Testis (tissue), 2 donors: ENCODE measurements at regions not wholly inside any gene's neighbourhood (a gene's known extent, or its start where the extent isn't known, plus 50 kb on each side); places are given as distances from the start of the nearest gene placed in this dataset.
"Not testable (repeated sequence)": the region's sequence is repeated elsewhere in the genome, so short reads cannot be mapped to it uniquely, and the experiment has no call there.

Experiments
- DNase-seq: peaks from one replicate; pipeline ENCODE4 v3.0.0-alpha.2; 2019
- H3K27ac ChIP-seq, 2 donors: fragments of 200-600 bp; sonication (generic); one replicate each; pipeline ENCODE4 v1.5.1; 2019
- H3K27me3 ChIP-seq: fragments of 200-600 bp; sonication (generic); one replicate; pipeline ENCODE4 v1.5.1; 2019
- H3K36me3 ChIP-seq: fragments of 200-600 bp; sonication (generic); one replicate; pipeline ENCODE4 v1.5.1; 2017; ENCODE audit warnings: low read depth; ENCODE audit errors: missing control alignments
- H3K4me1 ChIP-seq: fragments of 200-600 bp; sonication (generic); one replicate; pipeline ENCODE4 v1.5.1; 2019
- H3K4me3 ChIP-seq, 2 donors: fragments of 200-600 bp; sonication (generic); one replicate each; pipeline ENCODE4 v1.5.1; 2017 to 2019
- H3K9me3 ChIP-seq: fragments of 200-600 bp; sonication (generic); one replicate; pipeline ENCODE4 v1.5.1; 2017
- POLR2A ChIP-seq: fragments of 450-650 bp; IDR thresholded peaks from one replicate; pipeline ENCODE4 v1.6.1; 2017; ENCODE audit warnings: antibody characterized with exemption, mild to moderate bottlenecking, moderate library complexity
- WGBS, 2 donors: methylation state at CpG; one replicate each; pipeline ENCODE4 v1.1.5; 2018; 5-methylcytosine and 5-hydroxymethylcytosine counted together
- intact Hi-C: fragments of 100-400 bp; cut with DNase I; formaldehyde crosslinking; loops from one replicate; pipeline ENCODE4 v1.15.1; 2023; ENCODE audit warnings: low total_unique reads
- TF ChIP-seq, protein P1 (sequence below), 3 experiments: fragments of 450-650 bp in 2 of 3; fragments of 200-600 bp in 1 of 3; sonication (generic) in 1 of 3; IDR thresholded peaks; one replicate each; pipeline ENCODE4 v1.5.1; 2016 to 2019; ENCODE audit warnings: antibody characterized with exemption in 3 of 3, mild to moderate bottlenecking in 2 of 3, moderate library complexity in 1 of 3

DNA sequence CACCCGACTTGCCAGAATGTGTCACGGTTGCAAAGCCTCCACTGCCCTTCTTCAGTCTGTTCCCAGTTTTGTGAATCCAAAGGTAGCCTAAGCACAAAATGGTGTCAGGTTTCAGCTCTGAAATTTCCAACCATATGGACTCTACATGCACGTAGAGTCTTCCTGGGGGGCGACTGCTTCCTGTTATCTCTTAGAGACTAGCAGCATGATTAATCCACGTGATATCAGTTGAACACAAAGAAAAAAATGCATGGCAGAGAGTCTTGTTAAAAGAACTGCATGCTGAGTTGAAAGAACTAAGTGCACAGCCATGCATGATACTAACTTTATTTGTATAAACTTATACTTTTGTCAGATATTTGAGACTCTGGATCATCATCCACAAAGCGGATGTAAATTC, 404.4 kb downstream of the SOCS6 start:
- no peaks in the 10 kb centered on the region for H3K4me1 ChIP-seq
- H3K27ac ChIP-seq, result no peak overlapping the region
- intact Hi-C loops, result no loop called here
- H3K9me3 ChIP-seq, result no peaks in the 10 kb centered on the region
- H3K4me3 ChIP-seq, result no peak overlapping the region
- 52 to 57% methylated on average over 6 of the region's 6 CpGs for WGBS, 2 donors
- no peaks in the 10 kb centered on the region for H3K27me3 ChIP-seq
- TF ChIP-seq POLR2A, result no peak
- TF ChIP-seq, protein P1, sequence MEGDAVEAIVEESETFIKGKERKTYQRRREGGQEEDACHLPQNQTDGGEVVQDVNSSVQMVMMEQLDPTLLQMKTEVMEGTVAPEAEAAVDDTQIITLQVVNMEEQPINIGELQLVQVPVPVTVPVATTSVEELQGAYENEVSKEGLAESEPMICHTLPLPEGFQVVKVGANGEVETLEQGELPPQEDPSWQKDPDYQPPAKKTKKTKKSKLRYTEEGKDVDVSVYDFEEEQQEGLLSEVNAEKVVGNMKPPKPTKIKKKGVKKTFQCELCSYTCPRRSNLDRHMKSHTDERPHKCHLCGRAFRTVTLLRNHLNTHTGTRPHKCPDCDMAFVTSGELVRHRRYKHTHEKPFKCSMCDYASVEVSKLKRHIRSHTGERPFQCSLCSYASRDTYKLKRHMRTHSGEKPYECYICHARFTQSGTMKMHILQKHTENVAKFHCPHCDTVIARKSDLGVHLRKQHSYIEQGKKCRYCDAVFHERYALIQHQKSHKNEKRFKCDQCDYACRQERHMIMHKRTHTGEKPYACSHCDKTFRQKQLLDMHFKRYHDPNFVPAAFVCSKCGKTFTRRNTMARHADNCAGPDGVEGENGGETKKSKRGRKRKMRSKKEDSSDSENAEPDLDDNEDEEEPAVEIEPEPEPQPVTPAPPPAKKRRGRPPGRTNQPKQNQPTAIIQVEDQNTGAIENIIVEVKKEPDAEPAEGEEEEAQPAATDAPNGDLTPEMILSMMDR (IDR thresholded peaks at IDR 0.05), result no peak
- H3K36me3 ChIP-seq, result no peaks in the 10 kb centered on the region
- no peak for DNase-seq

DNA sequence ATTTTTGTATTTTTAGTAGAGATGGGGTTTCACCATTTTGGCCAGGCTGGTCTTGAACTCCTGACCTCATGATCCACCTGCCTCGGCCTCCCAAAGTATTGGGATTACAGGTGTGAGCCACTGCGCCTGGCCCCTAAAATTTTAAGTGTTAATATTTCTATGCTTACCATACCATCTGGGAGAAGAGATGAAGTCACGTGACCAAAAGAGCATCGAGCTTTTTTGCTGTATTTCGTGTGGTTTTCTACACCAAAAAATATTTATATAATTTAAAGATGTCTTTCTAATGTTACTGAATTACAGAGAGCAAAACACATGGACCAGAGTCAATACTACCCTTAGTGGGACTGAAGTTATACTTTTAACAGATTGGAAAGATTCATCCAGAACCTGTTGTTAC, 400.9 kb downstream of the SOCS6 start:
- H3K27me3 ChIP-seq, intact Hi-C loops, DNase-seq, H3K9me3 ChIP-seq, H3K4me1 ChIP-seq, H3K36me3 ChIP-seq, H3K27ac ChIP-seq, H3K4me3 ChIP-seq: not testable (repeated sequence)
- 80 to 91% methylated on average over 5 of the region's 5 CpGs for WGBS, 2 donors

DNA sequence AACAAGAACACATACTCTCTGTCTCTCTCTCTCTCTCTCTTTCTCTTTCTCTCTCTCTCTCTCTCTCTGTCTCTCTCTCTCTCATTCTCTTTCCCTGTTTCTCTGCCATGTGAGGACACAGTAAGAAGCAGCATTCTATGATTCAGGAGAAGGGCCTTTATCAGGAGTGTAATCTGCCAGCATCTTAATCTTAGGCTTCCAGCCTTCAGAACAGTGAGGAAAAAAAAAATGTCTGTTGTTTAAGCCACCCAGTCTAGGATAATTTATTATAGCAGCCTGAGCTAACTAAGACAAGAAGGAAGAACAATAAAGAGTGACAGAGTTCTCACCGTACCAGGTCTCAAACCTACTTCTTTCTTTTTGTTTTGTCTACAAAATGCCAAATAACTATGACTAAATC, 399.4 kb downstream of the SOCS6 start:
- DNase-seq, result no peak
- Histone ChIP-seq H3K36me3 (no peaks in the 10 kb centered on the region), H3K27ac (no peak overlapping the region), H3K4me1 (no peaks in the 10 kb centered on the region), H3K27me3 (no peaks in the 10 kb centered on the region), H3K9me3 (no peaks in the 10 kb centered on the region), H3K4me3 (no peak overlapping the region)
- intact Hi-C loops, result no loop called here
- 38 to 46% methylated on average over 1 of the region's 1 CpG for WGBS, 2 donors
- no peak for TF ChIP-seq POLR2A
- TF ChIP-seq, protein P1 (IDR thresholded peaks at IDR 0.05), result no peak

DNA sequence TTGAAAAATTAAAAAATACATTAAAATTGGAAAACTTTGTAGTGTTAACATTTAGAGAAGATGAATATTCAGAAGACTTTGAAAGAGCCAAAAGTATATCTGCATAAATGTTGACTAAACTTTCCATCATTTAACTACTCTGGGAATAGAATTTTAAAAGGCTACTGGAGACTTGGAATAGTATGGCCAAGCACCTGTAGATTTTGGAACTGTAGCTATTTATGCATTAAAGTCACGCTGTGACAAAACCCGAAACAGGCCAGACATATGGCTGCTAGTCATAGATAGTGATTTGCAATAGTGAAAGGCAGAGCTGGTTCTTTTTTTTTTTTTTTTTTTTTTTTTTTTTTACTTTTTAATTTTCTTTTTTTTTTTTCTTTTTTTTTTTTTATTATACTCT, 396.0 kb downstream of the SOCS6 start:
- H3K4me1 ChIP-seq, result no peaks in the 10 kb centered on the region
- no peaks in the 10 kb centered on the region for H3K9me3 ChIP-seq
- intact Hi-C loops, result no loop called here
- no peak overlapping the region for H3K4me3 ChIP-seq
- WGBS, 2 donors, result 91 to 99% methylated on average over 2 of the region's 2 CpGs
- no peaks in the 10 kb centered on the region for H3K36me3 ChIP-seq
- DNase-seq, result no peak
- no peak for TF ChIP-seq POLR2A
- TF ChIP-seq, protein P1 (IDR thresholded peaks at IDR 0.05), result no peak
- H3K27me3 ChIP-seq, result no peaks in the 10 kb centered on the region
- H3K27ac ChIP-seq, result no peak overlapping the region

DNA sequence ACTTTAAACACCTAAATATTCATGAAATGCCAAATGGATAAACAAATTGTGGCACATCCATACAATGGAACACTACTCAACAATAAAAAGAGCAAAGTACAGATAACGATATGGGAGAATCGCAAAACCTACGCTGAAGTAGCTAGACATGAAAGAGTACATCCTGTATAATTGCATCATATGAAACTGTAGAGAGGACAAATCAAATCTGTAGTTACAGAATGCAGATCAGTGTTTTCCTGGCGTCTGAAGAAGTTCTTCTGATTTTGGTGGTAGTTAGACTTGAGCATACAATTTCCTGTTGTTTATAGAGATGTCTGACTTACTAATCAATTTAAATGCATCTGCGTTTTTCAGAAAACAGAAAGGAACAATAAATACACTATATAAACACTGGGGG, 394.4 kb downstream of the SOCS6 start:
- Histone ChIP-seq H3K27me3 (no peaks in the 10 kb centered on the region), H3K27ac (no peak overlapping the region), H3K4me3 (no peak overlapping the region), H3K4me1 (no peaks in the 10 kb centered on the region), H3K36me3 (no peaks in the 10 kb centered on the region), H3K9me3 (no peaks in the 10 kb centered on the region)
- WGBS, 2 donors, result 76 to 79% methylated on average over 5 of the region's 5 CpGs
- TF ChIP-seq POLR2A, result no peak
- TF ChIP-seq, protein P1 (IDR thresholded peaks at IDR 0.05), result no peak
- intact Hi-C loops, result no loop called here
- no peak for DNase-seq
